EL (cell line): ENCODE measurements at regions not wholly inside any gene's neighbourhood (a gene's known extent, or its start where the extent isn't known, plus 50 kb on each side); places are given as distances from the start of the nearest gene placed in this dataset.
"Not testable (repeated sequence)": the region's sequence is repeated elsewhere in the genome, so short reads cannot be mapped to it uniquely, and the experiment has no call there.

Experiments
- DNase-seq: peaks from one replicate; pipeline ENCODE4 v3.0.0-alpha.2; 2016

- no peak for DNase-seq
Observed at GRCh38 chr5:7117961-7118360, 278.0 kb upstream of the ADCY2 start.

- DNase-seq, result no peak
Observed at GRCh38 chr5:7131680-7132079, 264.3 kb upstream of the ADCY2 start.

GRCh38 chr5:7146886-7147285 is 249.1 kb upstream of the ADCY2 start:
- DNase-seq, result no peak

DNA sequence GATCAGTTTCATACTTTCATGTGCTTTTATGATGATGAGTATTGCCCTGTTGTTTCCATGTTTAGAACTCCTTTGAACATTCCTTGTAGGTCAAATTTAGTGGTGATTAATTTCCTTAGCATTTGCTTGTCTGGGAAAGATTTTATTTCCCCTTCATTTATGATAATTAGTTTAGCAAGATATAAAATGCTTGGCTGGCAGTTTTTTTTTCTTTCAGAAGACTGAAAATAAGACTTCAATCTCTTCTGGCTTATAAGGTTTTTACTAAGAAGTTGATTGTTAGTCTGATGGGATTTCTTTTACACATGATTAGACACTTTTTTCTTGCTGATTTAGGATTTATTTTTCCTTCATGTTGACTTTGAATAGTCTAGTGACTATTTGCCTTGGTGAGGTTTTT is 238.9 kb upstream of the ADCY2 start:
- no peak for DNase-seq

- DNase-seq, result no peak
Observed at GRCh38 chr5:7169240-7169878, 226.6 kb upstream of the ADCY2 start.

- not testable (repeated sequence) for DNase-seq
Observed at GRCh38 chr5:7170785-7171184, 225.2 kb upstream of the ADCY2 start.

DNA sequence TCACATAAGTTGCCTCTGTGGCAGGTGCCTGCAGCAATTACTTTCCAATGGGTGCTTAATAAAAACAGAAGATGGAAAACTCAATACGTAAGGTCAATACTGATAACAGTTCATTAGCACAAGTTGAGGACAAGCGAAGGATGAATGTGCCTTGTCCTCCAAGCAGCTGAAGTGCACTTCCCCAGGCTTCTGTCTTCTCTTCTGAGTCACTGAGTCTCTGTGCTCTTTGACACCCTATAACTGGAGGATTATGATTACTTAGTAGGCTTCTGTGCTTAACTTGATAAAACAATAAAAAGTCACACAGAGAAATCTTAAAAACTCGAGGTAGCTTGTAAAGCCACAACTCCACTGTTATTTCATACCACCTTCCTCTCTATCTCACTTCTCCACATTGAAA is 216.6 kb upstream of the ADCY2 start:
- DNase-seq, result no peak

DNA sequence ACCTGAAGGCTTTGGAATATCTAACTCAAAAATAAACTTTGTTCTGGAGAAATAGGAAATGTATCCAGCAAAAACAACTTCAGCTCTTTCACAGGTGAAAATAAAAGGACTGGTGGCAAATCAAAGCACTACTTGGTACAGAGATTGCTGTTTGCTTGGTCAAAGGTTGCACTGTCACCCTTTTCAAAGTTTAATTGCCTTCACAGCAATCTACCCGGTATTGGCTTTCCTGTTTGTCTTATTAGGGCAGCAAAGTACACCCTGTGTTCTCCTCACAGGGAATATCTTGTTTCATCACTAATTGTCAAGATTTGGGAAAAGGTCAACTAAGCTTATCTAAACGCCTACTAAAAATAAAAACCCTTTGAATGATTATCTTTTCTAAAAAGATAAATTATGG is 214.1 kb upstream of the ADCY2 start:
- no peak for DNase-seq

GRCh38 chr5:7185742-7186141 is 210.2 kb upstream of the ADCY2 start:
- no peak for DNase-seq

GRCh38 chr5:7186818-7187217 is 209.1 kb upstream of the ADCY2 start:
- DNase-seq, result no peak

DNA sequence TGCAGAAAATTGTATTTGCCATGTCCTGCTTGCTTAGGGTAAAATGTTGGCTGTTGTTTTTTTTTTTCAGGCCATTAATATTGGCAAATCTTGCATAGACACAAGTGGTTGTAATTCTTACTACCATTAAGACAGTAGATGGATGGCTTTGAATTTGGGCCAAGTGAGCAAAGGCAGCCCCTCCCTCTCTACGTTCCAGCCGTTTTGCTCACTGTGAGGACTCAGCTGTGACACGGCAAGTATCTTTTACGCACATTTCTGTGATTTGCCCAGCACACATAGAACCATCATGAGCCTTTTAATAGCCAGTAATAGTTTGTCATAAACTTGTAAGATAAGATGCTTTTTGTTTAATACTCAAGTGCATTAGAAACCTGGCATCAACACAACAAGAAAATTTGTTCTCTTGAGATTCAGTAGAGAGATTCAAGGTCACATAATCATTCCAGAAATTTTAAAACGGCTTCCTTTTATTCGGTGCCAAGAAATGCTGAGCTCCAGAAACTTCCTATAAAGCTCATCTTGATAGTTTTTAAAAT is 205.2 kb upstream of the ADCY2 start:
- DNase-seq, result no peak

DNA sequence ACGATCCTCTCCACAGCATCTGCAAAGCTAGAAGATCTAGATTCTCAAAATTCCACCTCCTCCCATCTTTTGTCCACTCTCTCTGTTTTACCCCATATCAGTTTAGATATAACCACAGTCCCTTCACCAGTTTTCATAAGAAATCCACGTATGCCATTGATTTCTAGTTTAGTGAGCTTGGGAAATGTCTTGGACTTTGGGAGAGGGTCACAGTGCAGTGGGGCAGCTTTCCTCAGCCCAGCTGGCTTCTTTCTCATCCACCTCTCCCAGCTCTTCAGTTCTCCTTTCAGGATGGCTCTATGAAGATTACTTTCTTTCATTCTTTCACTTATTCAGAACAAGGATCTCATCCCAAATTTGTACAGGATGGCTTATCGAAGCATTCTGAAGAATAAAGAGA is 203.9 kb upstream of the ADCY2 start:
- DNase-seq, result no peak

DNA sequence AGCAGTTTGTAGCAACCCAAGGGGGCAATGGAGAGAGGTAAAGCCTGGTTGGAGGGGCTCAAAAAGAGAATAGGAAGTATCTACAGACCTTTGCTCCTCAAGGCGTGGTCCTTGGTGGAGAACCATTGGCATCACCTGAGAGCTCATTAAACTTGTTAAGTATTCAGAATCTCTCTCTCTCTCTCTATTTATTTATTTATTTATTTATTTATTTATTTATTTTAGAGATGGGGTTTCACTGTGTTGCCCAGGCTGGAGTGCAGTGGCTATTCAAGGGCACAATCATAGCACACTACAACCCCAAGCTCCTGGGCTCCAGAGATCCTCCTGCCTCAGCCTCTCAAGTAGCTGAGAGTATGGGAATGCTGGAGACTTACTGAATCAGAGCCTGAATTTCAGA is 193.1 kb upstream of the ADCY2 start:
- no peak for DNase-seq

- DNase-seq, result no peak
Observed at GRCh38 chr5:7207979-7208378, 188.0 kb upstream of the ADCY2 start.

DNA sequence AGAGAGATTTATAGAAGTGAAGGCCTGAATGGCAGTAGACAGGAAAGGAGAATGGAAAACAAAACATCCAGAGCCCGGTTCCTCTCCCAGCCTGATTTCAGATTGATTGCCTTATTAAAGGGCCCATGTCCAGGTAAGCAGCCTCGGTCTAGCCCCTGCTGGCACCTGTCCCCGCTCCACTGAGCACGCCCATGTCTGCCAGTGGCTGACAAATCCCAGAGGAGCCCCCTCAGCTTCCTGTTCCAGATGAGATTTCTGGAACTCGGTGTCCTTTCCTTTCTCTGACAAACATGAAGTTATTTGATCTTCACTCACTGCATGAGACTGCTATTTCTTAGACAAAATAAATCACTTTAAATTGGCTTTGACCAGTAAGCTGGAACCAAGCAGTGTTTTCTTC is 187.0 kb upstream of the ADCY2 start:
- DNase-seq, result no peak

GRCh38 chr5:7209658-7210057 is 186.3 kb upstream of the ADCY2 start:
- DNase-seq, result no peak

GRCh38 chr5:7210549-7210948 is 185.4 kb upstream of the ADCY2 start:
- DNase-seq, result no peak

DNA sequence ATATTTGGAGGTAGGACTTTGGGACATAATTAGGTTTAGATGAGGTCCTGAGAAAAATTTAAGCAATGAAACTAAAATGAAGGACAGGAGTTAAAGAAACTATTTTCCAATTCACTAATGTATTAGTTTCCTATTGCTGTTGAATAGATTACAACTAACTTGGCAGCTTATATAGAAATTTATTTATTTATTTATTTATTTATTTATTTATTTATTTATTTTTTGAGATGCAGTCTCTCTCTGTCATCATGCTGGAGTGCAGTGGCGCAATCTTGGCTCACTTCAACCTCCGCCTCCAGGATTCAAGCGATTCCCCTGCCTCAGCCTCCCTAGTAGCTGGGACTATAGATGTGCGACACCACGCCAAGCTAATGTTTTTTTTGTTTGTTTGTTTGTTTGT is 182.4 kb upstream of the ADCY2 start:
- no peak for DNase-seq

GRCh38 chr5:7214906-7215416 is 181.0 kb upstream of the ADCY2 start:
- no peak for DNase-seq

GRCh38 chr5:7218141-7218540 is 177.8 kb upstream of the ADCY2 start:
- no peak for DNase-seq

DNA sequence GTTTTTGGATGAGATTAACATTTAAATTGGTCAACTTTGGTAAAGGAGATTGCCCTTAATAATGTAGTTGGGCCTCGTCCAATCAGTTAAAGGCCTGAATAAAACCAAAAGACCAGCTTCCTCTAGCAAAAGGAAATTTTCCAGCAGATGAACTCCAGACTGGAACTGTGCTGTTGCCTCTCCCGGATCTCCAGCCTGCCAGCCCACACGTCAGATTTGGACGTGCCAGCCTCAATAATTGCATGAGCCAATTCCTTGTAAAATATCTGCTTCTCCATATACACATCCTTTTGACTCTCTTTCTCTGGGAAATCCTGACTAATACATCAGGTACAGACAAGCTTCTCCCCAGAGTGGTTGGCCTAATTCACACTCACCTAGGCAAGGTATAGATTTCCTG is 175.8 kb upstream of the ADCY2 start:
- DNase-seq, result no peak

GRCh38 chr5:7221041-7221440 is 174.9 kb upstream of the ADCY2 start:
- no peak for DNase-seq

DNA sequence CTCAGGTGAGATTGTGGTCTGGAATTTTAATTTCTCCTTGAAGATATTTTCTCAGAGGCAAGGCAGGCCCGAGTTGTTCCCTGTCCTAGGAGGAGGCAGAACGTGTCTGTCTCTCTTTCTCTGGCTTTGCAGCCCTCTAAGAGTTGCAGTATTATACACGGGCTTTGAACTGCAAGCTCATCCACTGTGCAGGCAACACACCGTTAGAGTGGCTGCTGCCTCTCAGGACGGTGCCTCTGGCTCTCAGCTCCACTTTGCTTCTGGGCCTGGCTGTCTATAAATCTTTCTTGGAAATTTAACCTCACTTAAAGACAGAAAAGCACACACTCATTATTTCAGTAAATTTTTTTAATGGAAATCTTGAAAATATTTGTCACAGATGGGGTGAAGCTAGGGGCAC is 170.1 kb upstream of the ADCY2 start:
- DNase-seq, result no peak

DNA sequence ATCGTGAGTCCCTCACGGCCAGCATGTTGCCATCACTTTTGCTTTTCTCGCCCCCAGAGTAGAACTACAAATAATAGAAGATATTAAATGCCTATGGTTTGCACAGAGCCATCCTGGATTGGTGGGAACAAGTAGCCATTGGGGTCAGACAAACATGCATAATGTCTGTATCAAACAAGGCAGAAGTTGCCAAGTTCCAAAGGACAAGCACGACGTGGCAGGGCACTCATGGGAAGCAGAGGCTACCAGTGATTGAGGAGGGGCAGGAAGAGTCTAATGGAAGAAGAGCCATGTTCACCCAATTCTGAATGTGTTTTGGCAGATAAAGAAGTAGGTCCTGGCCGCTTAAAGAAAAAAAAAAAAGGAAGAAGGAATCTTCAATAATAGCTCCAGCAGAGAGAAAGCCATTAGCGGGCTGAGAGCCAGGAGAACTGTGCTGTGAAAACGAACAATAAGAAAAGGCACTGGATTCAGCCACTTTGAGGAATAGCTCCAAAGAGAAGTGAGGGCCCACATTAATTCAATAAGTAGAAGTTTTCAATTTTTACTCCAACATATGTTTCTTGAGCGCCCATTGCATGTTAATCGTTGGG is 153.7 kb upstream of the ADCY2 start:
- DNase-seq, result no peak

DNA sequence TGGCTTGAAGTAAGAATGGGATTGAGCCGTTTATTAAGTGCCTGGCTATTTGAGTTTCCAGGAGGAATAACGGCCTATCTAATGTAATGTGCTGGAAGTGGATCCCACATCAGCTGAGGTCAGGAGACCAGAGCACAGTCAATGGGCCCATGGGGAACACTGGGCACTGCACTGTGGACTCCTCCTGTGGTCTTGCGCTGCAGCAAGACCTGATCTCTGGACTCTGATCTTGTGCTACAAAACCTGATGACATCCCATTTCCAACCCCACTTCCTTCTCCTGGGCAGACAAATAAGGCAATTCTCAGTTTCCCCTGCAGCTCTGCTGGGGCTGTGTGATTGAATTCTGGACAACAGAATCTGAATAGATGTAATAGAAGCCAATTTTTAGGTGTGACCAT is 151.7 kb upstream of the ADCY2 start:
- no peak for DNase-seq
